ENCODE measurements at regions not wholly inside any gene's neighbourhood (a gene's known extent, or its start where the extent isn't known, plus 50 kb on each side); places are given as distances from the start of the nearest gene placed in this dataset.

DNA sequence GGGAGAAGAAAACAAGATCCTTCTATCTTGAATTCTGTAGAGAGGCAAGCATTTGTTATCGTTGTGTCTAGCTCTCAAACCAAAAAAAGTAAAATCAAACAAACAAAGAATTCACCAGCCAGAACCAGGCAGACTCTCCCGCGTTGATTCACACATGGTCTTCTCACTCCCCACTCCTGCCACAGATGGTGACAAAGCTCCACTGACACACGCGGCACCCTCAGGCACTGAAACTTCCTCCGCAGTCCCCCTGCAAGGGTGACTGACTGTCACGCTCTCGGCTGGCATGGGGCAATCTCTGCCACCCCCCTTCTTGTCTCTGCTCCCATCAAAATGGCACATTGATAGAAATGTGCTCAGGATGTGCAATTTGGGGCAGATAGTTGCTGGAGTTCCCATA is 304.9 kb downstream of the DHX15 start:
- DNase-seq: no peak

DNA sequence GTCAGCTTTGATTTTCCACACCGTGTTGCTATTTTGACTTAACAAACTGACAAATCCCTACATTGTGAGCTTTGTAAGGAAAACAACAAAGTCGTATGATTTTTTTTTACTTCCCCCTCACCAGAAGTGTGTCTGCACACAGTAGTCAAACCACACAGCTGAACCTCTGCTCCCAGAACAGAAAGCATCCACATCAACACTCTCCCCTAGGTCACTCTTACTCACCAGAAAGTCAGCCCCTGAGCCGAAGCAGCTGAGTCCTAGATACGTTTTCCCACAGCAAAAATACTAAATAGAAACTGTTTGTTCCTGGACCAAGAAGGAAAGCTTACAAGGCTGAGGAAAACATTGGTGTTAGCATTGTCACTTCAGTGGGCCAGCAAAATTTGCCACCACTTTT is 305.7 kb downstream of the DHX15 start:
- DNase-seq: no peak

DNA sequence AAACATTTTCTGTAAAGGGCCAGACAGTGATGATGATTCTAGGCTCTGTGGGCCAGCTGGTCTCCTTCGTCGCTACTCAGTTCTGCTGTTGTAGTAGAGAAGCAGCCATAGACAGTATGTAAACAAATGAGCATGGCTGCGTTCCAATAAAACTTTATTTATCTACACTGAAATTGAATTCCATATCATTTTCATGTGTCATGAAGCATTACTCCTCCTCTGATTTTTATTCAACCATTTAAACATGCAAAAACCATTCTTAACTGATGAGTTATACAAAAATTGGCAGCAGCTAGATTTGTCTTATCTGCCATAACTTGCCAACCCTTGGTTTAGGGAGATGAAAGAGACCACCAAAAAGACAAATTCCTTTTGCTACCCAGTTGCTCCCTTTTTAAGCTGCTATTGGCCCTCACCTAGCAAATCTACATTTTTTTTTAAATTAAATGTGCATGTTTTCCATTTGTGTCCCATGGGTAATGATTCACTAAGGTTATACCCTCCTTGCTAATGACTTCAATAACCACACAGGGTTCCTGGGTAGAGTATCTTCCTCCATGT is 309.9 kb downstream of the DHX15 start:
- DNase-seq: no peak

- no peak for DNase-seq
These were observed 311.2 kb downstream of the DHX15 start for GRCh38 chr4:24273136-24273535.

DNA sequence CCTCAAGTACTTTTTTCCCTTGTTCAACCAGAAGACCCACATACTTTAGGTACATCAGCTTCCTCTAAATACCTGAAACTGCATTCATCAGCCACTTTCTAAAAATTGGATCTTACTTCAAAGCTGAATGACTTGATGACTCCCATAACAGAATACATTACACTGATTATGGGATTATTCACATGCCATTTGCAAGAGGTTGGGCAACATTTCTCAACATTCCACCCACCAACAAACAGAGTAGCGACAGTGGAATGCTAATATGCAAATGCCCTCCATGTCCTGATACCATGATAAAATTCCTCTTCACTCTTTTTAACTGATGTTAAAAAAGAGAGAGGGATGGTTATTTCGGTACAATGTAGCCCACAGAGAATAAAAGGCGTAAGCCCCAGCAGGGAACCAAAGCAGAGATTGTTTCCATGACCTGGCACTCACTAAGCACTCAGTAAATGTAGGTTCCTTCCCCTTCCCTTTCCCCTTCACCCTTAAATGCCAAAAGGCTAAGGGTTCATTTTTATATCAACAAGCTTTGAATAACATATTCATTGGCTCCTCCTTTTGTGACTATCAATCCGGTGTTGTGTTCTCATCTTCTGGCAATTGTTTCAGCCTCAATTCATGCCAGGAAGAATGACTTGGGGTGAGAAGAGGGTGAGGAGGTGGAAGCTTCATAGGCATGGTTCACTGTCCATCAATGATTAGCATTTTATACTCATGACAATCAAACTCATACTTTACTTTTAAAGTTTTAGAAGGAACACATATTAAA is 317.2 kb downstream of the DHX15 start:
- no peak for DNase-seq

GRCh38 chr4:24265989-24266388 is 318.4 kb downstream of the DHX15 start:
- no peak for DNase-seq

DNA sequence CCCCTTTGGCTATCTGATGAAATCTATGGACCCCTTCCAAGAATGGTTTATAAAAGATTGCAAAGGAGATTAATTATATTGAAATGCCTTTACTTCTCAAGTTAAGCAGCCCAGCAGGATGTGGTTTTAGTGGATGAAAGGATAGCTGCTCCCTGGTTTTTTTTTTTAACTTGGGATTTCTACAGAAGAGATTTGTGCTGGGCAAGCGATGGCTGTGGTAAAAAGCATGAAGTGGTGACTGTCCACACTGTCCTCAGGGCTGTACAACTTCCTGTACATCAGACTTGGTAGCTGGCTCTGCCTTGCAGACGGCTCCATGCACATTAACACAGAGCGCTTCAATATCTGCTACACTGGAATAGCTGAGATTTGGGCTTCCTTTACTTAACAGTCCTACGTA is 321.7 kb downstream of the DHX15 start:
- DNase-seq: no peak

DNA sequence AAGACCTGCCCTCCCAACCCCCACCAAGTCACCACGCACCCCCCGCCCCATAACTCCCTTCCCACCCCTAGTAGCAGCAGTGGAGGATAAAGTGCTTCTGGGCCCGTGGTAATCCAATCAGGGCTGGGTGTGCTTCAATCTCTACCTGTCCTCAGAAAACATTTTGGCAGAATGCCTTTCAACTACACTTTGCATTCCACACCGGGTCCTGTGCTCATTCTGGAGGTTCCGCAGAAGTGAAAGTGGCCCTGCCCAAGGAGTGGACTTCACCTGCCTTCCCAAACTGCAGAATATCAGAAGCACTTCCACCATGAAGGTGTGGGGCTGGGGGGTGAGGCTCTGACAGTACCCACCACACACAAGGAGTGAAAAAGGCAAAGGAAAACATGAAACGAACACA is 322.3 kb downstream of the DHX15 start:
- no peak for DNase-seq

- DNase-seq: no peak
These were observed 323.3 kb downstream of the DHX15 start for GRCh38 chr4:24260923-24261564.

DNA sequence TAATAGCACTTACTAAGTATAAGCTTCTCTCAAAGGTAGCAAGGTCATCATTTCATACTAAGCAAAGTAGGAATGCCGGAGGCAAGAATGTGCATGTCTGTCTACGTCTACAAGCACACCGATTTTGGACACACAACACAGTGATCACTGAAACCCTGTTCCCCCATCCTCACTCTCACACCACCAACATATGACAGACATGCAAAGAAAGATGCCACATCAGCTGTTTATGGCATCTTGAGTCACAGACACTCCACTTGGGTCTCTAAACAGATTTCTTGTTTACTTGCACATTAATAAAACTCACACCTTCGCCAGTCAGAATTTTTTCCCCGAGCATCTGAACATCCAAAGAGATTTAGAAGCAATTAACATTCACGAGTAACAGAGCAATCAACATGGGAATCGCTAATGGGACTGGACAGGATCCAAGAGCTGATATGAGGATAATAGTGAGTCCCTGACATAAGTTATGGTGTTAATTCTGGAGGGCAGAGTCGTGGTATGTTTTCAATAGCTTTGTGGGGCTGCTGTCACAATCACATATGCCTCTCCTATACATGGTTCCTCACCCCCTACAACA is 324.1 kb downstream of the DHX15 start:
- DNase-seq: no peak

DNA sequence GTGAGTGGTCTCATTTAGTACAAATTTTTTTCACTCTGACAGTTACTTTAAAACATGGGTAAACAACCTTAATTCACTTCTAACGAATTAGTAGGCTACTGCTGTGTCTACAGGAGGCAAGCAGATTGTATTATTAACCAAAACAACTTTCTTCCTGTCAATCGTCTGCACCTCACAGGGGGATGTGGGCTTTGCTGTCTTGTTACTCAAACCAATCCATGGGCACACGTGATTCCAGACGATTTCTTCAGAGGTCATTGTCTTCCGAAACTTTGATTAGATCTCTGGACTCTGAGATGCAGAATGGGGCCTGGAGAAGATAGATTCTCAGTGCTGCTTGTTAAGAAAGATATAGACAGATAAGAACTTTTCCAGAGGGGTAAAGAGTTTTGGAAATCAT is 327.8 kb downstream of the DHX15 start:
- no peak for DNase-seq

GRCh38 chr4:24256066-24256465 is 328.3 kb downstream of the DHX15 start:
- DNase-seq: no peak

- no peak for DNase-seq
These were observed 332.2 kb downstream of the DHX15 start for GRCh38 chr4:24252121-24252520.

DNA sequence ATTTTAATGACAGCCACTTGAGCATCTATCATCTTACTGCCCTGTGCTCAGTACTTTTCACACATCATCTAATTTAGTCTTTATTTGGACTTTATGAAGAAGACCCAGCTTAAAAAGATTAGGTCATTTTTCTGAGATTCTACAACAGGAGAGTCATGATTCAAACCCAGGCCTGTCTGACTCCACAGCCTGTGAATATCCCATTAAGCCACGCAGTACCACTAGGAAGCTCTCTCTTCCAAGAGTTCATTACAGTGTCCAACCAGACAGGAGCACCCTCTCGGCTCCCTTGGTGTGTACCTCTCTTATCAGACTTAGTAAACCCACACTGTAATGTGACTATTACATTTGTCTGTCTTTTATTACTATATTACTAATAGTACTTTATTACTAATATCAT is 332.8 kb downstream of the DHX15 start:
- no peak for DNase-seq

DNA sequence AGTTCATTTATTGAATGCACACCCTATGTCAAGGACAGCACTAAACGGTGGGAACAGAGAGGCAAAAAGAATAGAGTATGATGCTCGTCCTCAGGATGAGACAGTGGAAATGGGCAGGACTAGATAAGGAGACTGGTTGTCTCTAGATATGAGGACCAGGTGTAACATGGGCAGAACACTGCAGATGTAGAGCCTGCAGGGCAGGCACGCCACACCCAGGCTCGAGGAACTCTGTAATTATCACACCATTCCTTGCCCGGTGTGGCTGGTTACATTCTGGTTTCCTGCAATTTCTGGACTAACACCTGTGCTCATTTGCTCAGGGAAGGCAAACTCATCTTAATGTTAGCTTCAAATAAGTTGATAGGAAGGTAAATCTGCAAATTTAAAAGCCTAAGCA is 334.4 kb downstream of the DHX15 start:
- DNase-seq: no peak

DNA sequence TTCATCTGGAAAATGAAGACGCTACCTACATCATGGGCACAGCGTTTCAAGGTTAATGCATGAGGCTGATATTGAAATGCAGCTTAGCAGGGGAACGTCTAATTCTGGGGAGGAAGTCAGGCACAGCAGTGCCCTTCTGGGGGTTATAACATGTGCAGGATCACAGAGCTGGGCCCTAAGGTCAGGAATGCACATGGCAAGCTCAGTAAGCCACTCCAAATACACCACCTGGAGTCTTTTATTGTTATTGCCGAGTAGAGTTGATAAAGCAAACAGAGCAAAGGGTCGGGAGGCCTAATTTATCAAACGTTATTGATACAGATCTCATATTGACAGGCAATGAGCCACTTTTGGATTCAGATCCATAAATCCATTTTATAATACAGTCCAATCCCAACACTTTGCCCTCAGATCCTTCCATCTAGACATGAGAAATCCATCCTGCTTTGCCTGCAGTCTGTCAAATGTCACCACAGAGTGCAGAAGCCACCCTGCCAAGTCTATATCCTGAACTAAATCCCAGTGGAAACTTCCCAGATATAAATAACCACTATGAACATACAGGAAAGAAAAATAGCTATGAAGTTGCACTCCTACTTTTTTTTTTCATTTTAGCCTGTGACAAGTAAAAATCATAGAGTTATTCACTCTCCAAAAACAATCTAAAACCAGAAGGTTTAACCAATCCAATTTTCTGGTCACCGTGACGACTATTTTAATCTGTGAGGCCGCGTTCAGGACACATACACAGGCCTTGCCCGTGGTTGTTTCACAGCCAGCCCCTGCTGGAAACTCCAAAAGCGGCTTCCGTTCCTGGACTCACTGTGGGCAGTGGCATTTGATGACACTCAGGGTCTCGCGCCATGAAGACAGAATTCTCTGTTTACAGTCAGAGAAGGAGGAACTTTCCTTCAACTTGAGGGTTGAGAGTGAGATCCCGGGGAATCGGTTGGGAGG is 335.4 kb downstream of the DHX15 start:
- DNase-seq: no peak

GRCh38 chr4:24245491-24245820 is 338.9 kb downstream of the DHX15 start:
- no peak for DNase-seq

GRCh38 chr4:24244663-24245490 is 339.5 kb downstream of the DHX15 start:
- no peak for DNase-seq

DNA sequence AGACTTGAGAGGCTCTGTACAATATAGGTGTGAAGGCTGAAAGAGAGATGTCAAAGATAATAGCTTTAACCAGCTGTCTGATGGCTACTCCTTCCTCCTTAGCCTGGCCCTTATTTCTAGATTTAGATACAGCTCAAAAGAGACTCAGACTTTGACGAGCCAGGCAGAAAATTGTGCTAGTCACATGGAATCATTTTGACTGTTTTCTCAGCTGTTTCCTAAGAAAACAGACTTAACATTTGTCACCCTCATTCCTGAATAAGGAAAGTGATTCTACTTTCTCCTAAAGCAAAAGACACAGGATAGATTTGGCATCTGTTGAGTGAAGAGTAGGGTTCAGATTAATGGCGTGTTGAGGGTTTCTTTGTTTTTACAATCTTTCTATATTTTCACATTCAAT is 340.7 kb downstream of the DHX15 start:
- DNase-seq: no peak

- DNase-seq: no peak
These were observed 342.8 kb downstream of the DHX15 start for GRCh38 chr4:24241511-24241910.

GRCh38 chr4:24240655-24241054 is 343.7 kb downstream of the DHX15 start:
- no peak for DNase-seq

- DNase-seq: no peak
These were observed 346.6 kb downstream of the DHX15 start for GRCh38 chr4:24237709-24238108.

Data from NCI-H446 (cell line).